ENCODE measurements at regions not wholly inside any gene's neighbourhood (a gene's known extent, or its start where the extent isn't known, plus 50 kb on each side); places are given as distances from the start of the nearest gene placed in this dataset.

- intact Hi-C loops (cut with DNase I; ENCODE audit: low total_unique reads): no loop called here
These were observed 240.1 kb upstream of the IGF1R start for GRCh38 chr15:98408231-98408630.

DNA sequence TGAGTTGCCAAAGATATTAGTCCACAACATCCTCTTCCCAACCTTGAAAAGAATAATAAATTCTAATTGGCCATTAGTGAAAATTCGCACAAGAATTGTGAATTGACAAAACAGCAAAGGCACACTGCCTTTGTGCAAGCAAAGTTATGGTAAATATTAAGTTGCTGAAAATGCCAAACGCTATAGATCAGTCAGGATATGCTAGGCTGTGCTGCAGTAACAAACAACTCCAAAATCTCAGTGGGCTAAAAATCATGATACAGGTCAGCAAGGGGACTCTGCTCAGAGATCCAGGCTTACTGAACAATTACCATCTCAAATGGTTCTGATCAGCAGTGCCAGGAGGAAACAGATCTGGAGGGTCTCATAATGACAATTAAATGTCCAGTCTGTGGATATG is 238.0 kb upstream of the IGF1R start:
- Histone ChIP-seq H3K27ac (no peak overlapping the region), H3K36me3 (no peaks in the 10 kb centered on the region), H3K4me3 (no peak overlapping the region), H3K4me1 (no peaks in the 10 kb centered on the region), H3K27me3 (peaks cover 0 to 3% of the 10 kb centered on the region in 2 donors), H3K9me3 (no peaks in the 10 kb centered on the region)
- DNase-seq: no peak
- intact Hi-C loops (cut with DNase I; ENCODE audit: low total_unique reads): no loop called here
- TF ChIP-seq CTCF (IDR thresholded peaks at IDR 0.05): no peak

More at GRCh38 chr15:98408231-98408630, 240.1 kb upstream of the IGF1R start:
- H3K27me3 ChIP-seq: peaks cover 0 to 3% of the 10 kb centered on the region in 2 donors
- no peaks in the 10 kb centered on the region for H3K36me3 ChIP-seq
- H3K4me1 ChIP-seq: no peaks in the 10 kb centered on the region
- no peak for TF ChIP-seq CTCF (IDR thresholded peaks at IDR 0.05)
- no peak overlapping the region for H3K27ac ChIP-seq
- peak in 1 of 2 donors; percentile 35 for DNase-seq
- no peaks in the 10 kb centered on the region for H3K9me3 ChIP-seq
- no peak overlapping the region for H3K4me3 ChIP-seq

DNA sequence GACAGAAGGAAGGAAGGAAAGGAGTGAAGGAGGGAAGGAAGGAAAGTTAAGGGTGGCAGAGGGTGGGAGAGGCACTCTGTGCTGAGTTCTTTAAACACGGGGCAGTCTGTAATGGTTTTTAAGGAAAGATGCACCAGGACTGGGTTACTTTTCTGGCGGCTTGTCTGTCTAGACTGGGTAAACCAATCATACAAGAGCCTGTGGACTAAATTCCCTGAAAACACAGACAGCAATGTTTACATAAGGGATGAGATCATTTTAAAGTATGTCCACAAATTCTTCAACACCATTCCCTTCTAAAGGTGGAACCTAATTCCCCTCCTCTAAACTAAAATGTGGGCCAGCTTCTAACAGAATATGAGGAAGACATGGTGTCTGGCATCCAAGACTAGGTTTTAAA is 235.5 kb upstream of the IGF1R start:
- H3K9me3 ChIP-seq: no peaks in the 10 kb centered on the region
- intact Hi-C loops (cut with DNase I; ENCODE audit: low total_unique reads): no loop called here
- H3K27ac ChIP-seq: no peak overlapping the region
- DNase-seq: no peak
- H3K36me3 ChIP-seq: no peaks in the 10 kb centered on the region
- no peak overlapping the region for H3K4me3 ChIP-seq
- no peak for TF ChIP-seq CTCF (IDR thresholded peaks at IDR 0.05)
- H3K4me1 ChIP-seq: peaks cover 0 to 16% (median 10%) of the 10 kb centered on the region in 4 donors
- H3K27me3 ChIP-seq: no peaks in the 10 kb centered on the region

GRCh38 chr15:98413933-98414546 is 234.3 kb upstream of the IGF1R start:
- intact Hi-C loops (cut with DNase I; ENCODE audit: low total_unique reads): no loop called here
- Histone ChIP-seq H3K27ac (no peak overlapping the region), H3K36me3 (no peaks in the 10 kb centered on the region), H3K4me3 (no peak overlapping the region), H3K4me1 (peaks cover 0 to 16% (median 10%) of the 10 kb centered on the region in 4 donors), H3K9me3 (no peaks in the 10 kb centered on the region), H3K27me3 (no peaks in the 10 kb centered on the region)
- no peak for DNase-seq
- TF ChIP-seq CTCF (IDR thresholded peaks at IDR 0.05): no peak

- H3K27me3 ChIP-seq: peaks cover 0 to 11% of the 10 kb centered on the region in 2 donors
- H3K9me3 ChIP-seq: no peaks in the 10 kb centered on the region
- DNase-seq: no peak
- peaks cover 0 to 24% (median 13%) of the 10 kb centered on the region in 4 donors for H3K4me1 ChIP-seq
- H3K36me3 ChIP-seq: no peaks in the 10 kb centered on the region
- intact Hi-C loops (cut with DNase I; ENCODE audit: low total_unique reads): no loop called here
- no peak for TF ChIP-seq CTCF (IDR thresholded peaks at IDR 0.05)
- no peak overlapping the region for H3K4me3 ChIP-seq
- H3K27ac ChIP-seq: peak overlapping the region; percentile 31 to 37
These were observed 232.0 kb upstream of the IGF1R start for GRCh38 chr15:98416222-98416855.
